GM19468 (cell line): ENCODE measurements at regions not wholly inside any gene's neighbourhood (a gene's known extent, or its start where the extent isn't known, plus 50 kb on each side); places are given as distances from the start of the nearest gene placed in this dataset.
"Not testable (repeated sequence)": the region's sequence is repeated elsewhere in the genome, so short reads cannot be mapped to it uniquely, and the experiment has no call there.

Experiments used
- ATAC-seq: cut with Tn5 transposase; IDR thresholded peaks from one replicate; pipeline ENCODE4 v1.9.1; 2021; ENCODE audit warnings: mild to moderate bottlenecking, moderate library complexity, moderate number of reproducible peaks; ENCODE audit not compliant: unreplicated experiment; ENCODE audit errors: extremely low read depth

GRCh38 chr6:68575765-68576439 lies 59.2 kb upstream of the ADGRB3 start:
- no peak for ATAC-seq

DNA sequence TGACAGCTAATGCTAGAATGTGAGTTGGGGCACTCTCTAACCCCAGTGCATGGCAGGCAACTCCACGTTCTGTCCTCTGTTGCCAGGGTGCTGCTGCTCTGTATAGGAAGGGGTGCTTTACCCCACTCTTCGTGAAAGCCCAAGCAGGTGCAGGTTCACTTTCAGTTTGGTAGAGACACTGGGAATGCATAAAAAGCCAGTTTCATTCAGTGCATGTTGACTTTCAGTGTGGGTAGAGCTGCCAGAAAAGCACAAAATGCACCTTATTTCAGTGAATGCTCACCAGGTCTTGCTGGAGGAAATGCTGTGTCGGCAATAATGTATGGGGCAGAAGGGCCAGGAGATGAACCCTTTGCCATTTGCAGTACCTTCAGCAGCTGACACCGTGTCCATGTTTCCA lies 62.1 kb upstream of the ADGRB3 start:
- no peak for ATAC-seq

- ATAC-seq, result peak; percentile 52
Observed at GRCh38 chr6:68572525-68572924, 62.6 kb upstream of the ADGRB3 start.

- no peak for ATAC-seq
Observed at GRCh38 chr6:68559716-68560115, 75.4 kb upstream of the ADGRB3 start.

- no peak for ATAC-seq
Observed at GRCh38 chr6:68559070-68559469, 76.0 kb upstream of the ADGRB3 start.

- ATAC-seq, result no peak
Observed at GRCh38 chr6:68546620-68547019, 88.5 kb upstream of the ADGRB3 start.

DNA sequence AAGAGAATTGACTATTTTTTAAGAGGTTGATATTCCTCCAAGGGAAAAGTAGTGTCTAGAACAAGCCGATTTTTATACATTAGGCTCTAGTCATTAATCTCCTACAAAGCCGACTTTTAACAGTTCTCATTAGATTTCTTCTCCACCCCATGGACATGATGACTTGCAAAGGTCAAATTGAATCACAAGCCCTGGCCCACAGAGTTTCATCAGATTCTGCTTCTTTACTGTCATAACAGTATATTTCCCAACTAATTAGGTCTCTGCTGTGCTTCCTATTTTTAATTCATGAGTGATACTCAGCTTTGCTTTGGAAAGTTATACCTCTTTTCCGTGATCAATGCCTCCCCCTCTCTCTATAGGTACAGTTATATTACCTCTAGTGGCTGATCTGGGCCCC lies 90.6 kb upstream of the ADGRB3 start:
- ATAC-seq, result no peak

GRCh38 chr6:68533339-68533795 lies 101.7 kb upstream of the ADGRB3 start:
- ATAC-seq, result no peak

DNA sequence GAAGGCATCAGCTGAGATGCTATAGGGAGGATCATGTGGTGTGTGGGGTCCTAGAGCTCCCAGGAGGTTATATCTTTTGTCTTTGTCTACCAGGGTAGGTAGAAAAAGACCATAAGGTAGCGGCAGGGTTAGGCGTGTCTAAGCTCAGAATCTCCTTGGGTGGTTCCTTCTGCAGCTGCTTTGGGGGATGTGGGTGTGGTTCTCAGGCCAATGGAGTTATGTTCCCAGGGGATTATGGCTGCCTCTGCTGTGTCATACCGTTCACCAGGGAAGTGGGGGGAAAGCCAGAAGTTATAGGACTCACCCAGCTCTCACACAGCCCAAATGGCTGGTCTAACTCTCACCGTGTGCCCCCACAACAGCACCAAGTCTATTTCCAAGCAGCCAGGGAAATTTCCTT lies 107.4 kb upstream of the ADGRB3 start:
- no peak for ATAC-seq

DNA sequence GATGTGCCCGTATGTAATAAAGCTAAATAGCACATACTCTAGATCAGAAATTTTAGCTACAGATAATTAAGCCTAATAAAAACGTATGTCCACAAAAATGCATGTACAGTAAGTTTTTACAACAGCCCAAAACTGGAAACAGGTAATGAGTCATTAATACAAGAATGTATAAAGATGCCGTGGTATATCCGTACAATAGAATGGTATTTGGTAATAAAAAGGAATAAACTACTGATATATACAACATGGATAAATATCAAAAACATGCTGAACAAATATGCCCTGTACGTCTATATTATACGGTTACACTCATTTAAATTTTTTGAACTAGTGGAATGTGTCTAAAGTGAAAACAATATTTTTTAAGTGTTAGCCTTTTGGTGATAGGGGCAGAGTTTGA lies 128.2 kb upstream of the ADGRB3 start:
- ATAC-seq, result no peak

DNA sequence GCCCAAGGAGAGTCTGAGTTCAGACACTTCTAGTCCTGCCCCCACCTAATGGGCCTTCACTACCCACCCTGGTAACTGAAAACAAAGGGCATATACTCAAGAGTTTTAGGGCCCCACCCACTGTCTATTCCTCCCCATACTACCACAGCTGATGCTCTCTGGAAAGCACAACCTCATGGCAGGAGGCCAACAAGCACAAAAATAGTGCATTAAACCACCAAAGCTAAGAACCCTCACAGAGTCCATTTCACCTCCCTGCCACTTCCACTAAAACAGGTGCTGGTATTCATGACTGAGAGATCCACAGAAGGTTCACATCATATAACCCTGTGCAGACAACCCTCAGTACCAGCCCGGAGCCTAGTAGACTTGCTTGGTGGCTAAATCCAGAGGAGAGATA lies 132.1 kb upstream of the ADGRB3 start:
- no peak for ATAC-seq

DNA sequence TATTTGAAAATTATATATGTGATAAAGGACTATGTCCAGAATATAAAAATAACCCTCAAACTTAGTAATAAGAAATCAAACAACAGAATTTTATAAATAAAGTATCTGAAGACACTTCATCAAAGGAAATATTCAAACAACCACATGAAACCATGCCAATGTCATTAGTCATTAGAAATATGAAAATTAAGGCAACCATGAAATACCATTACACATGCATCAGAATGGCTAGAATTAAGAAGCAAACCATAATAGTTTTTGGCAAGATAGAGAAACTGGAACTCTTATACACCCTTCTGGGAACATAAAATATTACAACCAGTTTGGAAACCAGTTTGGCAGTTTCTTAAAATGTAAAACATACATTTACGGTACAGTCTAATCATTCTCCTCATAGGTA lies 137.2 kb upstream of the ADGRB3 start:
- no peak for ATAC-seq

GRCh38 chr6:68494880-68495279 lies 140.2 kb upstream of the ADGRB3 start:
- not testable (repeated sequence) for ATAC-seq

GRCh38 chr6:68476611-68477010 lies 158.5 kb upstream of the ADGRB3 start:
- no peak for ATAC-seq

DNA sequence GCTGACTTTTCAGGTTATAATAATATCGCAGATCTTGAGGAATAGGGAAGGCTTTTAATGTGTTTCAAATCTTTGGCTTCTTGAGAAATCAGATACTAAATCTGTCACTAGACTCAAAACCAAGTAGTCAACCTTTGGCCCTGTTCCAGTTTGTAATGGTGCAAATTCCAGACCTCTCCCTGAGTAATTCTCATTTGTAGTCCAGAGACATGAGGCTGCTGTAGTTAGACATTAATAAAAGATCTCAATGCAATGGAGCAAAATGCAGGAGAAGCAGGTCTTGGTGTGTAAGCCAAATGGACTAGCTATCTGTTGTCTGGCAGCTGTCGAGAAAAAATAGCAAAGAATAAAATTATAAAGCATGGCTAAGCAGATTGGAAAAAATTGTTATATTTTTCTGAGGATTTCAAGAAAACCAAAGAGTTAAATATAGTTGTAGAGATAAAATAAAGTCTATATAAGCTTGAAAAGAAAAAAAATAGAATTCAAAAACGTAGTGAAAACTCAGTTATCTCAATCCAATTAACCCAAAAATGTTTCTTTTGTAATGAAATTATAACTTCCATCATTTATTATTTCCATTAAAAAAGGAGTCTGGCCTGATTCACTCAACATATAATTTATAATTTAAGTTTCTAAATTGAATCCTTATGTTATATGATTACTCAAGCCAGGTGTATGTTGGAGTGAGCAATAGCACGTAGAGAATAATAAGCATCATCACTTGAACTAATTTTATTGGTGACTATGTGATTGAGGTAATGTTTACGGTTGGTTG lies 161.5 kb upstream of the ADGRB3 start:
- ATAC-seq, result no peak

DNA sequence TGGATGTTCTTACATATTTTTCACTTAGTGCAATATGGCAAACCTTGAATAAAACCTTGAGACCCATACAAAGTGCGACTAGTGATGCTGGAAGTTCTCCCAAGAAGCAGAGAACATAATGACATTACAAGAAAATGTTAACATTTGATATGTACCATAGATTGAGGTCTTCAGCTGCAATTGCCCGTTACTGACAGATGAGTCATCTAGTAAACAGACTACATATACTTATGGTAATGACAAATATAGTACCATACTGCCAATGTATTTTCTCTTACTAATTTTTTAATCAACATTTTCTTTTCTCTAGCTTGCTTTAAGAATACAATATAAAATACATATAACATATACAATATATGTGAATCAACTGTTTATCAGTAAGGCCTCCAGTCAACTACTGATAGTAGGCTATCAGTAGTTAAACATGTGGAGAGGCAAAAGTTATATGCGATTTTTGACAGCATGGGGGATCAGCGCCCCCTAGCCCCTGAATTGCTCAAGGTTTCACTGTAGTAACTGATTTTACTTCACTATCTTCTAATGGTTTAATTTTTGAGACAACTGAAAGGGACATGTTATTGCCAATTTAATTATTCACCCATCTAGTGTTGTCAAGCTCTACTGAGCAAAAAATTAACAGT lies 166.7 kb upstream of the ADGRB3 start:
- no peak for ATAC-seq

DNA sequence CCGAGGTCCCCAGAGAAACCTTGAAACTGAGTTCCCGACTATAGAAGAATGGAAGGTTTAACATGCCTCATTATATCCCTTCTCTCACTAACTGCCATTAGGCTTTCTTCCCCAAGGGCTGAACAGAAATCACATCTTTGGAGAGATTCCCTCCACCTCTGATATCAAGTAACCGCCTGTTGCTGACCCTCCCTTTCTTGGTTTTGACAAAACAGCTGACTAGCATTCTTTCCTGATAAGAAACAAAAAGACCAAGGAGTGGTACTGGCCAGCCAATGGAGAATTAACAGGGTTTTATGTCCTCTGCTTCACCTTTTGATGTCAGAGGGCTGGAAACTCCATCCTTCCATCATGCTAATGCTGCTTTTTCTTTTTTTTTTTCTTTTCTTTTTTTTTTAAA lies 176.6 kb upstream of the ADGRB3 start:
- no peak for ATAC-seq

- ATAC-seq, result no peak
Observed at GRCh38 chr6:68447112-68447511, 188.0 kb upstream of the ADGRB3 start.

DNA sequence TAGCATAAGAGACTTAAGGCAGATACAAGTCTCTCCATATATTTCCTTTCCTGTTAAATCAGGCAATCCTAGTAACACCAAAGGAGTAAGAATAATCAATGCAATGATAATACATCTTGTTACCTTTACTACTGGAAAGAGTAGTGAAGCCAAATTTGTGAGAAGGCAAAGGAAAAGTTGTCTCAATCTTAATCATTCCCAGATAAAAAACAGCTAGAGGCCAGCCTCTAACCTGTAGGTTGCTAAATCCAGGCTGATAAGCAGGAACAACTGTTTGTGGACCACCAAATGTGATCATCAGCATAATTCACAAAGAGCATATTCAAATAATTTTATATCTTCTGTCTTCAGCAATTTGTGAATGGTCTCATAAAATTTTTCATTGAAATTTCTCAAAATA lies 189.2 kb upstream of the ADGRB3 start:
- ATAC-seq, result no peak

DNA sequence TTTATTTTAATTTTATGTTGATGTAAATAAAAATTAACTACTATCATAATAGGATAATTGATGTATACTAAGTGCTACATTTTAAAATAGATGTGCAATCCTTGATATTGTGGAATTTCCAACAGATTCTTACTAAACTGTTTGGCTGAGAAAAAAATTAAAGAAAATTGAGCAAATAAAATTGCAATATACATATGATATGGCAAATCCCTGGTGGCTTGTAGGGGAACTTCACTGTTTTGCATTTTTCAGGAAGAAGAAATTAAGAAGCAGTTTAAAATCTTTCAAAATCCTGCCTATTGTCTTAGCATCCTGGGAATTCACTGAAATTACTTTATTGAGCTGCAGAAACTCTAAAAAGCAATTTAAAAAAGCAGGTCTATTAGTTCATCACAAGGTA lies 191.4 kb upstream of the ADGRB3 start:
- no peak for ATAC-seq

- ATAC-seq, result no peak
Observed at GRCh38 chr6:68427630-68428029, 207.5 kb upstream of the ADGRB3 start.
